Embryonic facial prominence (tissue), 1 donor: ENCODE measurements at regions not wholly inside any gene's neighbourhood (a gene's known extent, or its start where the extent isn't known, plus 50 kb on each side); places are given as distances from the start of the nearest gene placed in this dataset.

Experiments
- DNase-seq: peaks from one replicate; pipeline ENCODE4 v3.0.0-alpha.2; 2016; ENCODE audit errors: extremely low spot score

DNA sequence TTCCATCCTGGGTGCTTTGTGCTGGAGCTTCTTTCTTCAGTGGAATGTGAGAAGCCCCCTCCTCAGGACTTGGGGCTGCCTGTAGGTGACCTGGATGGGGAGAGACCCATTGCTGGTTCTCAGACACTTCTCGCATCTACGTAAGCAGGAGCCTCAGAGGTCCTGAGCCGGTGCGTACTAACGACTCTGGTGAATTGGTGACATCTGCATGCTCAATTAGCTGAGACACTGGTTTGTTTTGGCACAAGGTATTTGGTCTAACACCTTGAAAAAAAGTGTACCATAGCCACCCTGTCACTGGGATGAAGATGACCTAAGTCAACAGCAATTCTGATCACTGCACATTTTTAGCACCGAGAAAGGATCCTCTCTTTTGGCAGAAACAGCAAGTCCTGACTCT is 57.7 kb downstream of the LRRC30 start:
- DNase-seq = no peak

DNA sequence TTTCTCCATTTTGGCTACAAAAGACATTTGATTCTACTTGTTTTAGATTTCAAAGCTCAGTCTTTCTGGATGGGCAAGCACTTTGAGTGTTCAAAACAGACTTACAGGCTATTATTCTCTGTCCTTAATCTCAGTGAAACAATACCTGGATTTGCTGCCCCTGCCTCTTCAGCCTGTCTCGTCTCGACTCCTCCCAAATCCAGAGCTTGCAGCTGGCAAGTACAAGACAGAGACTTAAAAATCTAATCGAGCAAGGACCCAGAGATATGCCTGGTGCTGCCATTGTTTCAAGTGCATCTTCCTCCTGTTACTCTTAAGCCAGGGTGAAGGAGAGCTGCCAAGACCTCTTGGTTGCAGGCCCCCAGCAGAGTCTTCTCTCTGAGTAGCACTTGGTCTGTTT is 59.2 kb downstream of the LRRC30 start:
- DNase-seq = no peak

- DNase-seq = no peak
Observed at GRCh38 chr18:7291046-7291445, 60.2 kb downstream of the LRRC30 start.

DNA sequence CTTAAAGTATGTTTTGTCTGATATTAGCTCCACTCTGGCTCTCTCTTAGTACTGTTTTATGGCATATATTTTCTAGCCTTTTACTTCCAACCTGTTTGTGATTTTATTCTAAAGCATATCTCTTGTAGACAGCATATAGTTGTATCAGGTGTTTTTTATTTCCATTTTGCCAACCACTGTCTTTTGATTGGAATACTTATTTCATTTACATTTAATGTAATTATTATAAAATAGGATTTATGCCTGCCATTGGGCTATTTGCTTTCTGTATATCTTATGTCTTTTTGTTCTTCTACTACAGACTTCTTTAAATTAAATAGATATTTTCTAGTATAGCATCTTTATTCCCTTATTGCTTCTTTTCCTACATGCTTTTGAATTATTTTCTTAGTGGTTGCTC is 67.3 kb downstream of the LRRC30 start:
- DNase-seq = no peak

- DNase-seq = no peak
Observed at GRCh38 chr18:7301094-7301493, 70.2 kb downstream of the LRRC30 start.

GRCh38 chr18:7303316-7304060 is 72.6 kb downstream of the LRRC30 start:
- DNase-seq = no peak

DNA sequence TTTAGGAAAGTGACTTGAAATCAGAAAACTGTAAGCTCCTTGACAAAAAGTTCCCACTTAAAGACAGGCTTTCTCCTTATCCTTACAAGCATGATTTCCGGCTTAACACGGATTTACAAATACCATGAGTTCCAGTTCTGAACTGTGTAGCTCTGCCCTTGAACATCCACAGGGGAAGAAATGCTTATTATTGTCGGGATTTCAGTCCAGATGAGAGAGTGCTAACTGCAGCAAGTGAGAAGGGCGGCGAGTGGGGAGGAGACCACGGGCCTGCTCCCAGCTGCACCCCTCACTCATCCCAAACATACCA is 73.1 kb downstream of the LRRC30 start:
- DNase-seq = no peak

- no peak for DNase-seq
Observed at GRCh38 chr18:7305416-7305815, 74.5 kb downstream of the LRRC30 start.

DNA sequence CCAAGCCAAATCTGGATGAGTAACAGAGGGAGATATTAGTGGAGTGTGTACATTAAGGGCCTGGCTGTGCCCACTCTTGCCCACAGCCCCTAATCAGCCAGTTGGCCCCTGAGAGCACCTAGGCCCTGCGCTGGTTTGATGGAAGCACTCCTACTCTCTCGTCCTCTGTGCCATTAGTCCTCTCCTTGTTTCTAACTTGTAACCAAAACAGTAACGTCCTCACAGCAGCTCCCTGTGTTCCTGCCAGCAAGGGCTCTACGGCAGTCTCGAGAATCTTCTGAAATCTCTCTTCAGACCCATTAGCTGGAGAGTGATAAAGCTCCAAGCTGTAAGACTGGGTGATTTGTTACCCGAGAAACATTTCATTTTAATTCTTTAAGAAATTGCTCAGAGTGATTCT is 76.1 kb downstream of the LRRC30 start:
- DNase-seq = no peak

GRCh38 chr18:7307526-7307925 is 76.6 kb downstream of the LRRC30 start:
- DNase-seq = no peak

DNA sequence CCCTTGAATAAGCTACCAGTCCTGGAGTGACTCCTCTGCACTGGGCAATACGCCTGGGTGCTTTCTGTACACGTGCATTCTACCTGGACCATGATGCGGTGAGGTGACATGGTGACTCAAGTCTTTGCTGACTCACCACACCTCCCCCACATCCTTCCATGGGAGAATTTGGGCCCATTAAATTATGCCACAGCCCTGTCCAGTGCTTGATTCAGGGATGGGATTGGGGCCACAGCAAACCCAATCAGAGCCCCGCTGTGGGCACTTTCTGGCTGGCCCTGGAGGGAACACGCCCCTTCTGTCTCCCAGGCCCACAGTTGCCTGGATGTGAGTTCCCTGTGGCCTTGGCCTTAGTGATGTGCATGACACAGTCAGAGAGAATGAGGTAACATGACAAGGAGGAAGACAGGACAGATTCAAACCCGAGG is 86.9 kb downstream of the LRRC30 start:
- DNase-seq = no peak

GRCh38 chr18:7319161-7319560 is 88.3 kb downstream of the LRRC30 start:
- no peak for DNase-seq

- no peak for DNase-seq
Observed at GRCh38 chr18:7321831-7322230, 90.9 kb downstream of the LRRC30 start.

DNA sequence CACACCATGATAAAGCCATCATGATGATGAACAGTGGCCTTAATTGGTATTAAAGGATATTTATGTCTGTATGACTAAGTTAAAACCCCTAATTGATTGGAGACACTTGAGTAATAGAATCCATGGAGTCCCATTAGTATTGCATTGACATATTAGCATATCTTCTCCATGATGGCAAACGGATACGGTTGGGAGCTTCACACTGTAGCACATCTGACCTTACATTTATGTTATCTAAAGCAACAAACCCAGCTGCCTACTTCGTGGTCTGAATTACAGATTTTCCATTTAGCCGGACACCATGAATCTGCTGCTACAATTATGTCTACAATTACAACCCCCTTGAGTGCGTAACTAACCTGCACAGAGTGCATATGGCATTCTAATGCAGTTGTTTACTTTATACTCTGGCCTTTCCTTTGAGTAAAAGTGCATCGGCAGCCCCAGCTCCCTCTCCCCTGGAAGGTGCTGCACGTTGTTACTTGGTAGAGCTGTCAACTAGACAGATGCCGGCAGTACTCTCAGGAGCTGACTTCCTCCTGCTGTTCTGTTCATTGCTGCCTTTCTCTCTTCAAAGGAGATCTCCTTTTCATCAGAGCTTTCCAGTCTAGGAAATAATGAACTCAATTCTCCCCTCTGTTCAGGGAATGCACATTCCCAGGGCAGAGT is 92.1 kb downstream of the LRRC30 start:
- no peak for DNase-seq

- DNase-seq = no peak
Observed at GRCh38 chr18:7325126-7325430, 94.2 kb downstream of the LRRC30 start.

DNA sequence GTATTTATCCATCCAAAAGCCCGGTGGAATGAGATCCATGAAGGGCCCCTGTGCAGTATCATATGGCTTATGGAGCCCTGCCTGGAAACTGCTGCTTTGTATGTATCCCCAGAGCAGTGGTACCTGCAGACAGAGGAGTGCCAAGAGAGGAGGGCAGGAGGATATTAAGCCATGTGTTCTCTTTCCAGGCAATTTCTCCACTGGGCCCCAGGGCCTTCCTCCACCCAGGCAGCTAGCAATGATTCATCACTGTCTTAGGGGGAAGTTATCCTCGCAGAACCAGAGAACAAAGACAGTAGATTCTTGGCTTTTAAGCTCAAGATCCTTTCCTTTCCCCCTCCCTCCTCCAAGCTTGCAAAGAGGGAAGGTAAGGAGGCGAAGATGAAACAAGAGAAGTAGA is 98.1 kb downstream of the LRRC30 start:
- DNase-seq = no peak

GRCh38 chr18:7332452-7332851 is 101.6 kb downstream of the LRRC30 start:
- DNase-seq = no peak

DNA sequence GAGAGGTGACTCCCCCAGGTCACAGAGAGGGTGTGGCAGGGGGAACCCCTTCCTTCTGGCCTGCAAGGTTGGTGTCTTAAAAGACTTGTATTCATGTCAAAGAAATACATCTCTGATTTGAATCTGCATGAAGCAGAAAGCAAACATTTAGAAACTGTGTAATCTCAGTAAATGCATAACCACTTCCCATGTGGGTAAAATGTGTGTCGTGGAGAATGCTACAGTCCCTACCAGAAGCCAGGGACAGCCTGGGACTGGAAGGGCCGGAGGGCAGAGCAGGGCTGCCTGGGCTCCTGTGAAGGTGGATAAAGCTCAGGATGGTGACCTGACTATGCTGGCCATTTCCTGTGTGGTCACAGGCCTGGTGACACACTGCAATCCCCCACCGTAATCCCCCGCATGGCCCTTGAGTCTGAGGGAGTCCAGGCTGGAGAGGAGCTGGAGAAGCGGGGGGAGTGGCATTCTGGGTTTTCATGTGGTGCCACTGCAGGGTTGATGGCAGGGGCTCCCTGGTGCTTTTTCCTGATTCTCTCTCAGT is 102.2 kb downstream of the LRRC30 start:
- no peak for DNase-seq

DNA sequence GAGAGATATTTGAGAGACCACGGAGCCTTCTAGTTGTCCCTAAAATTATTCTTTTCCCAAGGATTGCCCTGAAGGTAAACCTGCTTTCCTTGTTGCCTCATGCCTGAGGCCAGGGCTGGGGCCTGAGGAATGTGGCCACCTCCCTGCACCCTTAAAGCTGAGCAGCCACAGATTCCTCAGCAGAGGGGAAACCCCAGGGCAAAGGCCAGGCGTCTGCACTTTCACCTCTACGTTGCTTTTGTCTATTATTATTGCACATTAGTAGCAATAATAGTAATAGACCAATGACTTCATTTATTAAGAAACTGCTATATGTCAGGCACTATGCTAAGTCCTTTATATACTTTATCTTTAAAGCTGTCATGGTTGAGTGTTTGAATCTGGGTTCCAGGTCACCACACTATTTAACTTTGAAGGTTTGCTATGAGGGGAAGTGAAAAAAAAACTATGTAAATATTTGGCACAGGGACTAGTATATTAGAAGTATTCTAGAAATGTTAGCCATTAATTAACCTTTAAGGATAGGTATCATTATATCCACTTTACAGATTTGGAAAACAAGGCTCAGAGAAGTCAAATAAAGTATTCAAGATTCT is 104.2 kb downstream of the LRRC30 start:
- DNase-seq = no peak

DNA sequence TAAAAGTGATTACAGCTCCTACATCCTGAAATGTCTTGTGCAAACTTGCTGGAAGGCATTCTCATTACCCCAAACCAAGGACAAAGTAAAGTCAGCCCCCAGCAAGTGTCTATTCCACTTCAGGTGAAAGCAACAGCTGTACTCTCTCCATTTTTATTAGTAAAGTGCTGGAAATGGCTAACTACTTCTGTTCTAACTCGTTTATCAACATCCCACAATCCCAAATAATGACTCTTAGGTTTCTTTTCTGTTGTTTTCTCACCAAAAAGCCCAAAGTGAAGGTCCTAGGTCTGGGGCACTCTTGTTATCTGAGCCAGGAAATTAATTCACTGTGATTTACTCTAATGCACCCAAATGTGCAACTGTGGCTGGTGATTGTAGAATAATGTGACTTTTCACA is 105.7 kb downstream of the LRRC30 start:
- DNase-seq = no peak

DNA sequence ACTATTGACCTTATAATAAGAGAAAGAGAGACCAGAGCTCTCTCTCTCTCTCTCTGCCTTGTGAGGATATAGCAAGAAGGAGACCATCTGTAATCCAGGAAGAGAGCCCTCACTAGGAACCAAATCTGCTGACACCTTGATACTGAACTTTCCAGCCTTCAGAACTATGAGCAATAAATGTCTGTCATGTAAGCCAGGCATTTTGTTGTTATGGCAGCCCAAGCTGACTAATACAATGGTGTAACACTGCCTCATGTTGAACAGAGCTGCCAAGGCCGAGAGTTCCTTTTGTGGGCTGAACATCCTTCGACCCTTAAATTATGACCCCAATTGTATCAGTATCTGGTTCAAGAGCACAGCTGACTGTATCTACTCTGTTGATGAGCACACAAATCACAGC is 108.0 kb downstream of the LRRC30 start:
- no peak for DNase-seq

GRCh38 chr18:7341581-7342337 is 110.9 kb downstream of the LRRC30 start:
- DNase-seq = no peak
